ENCODE measurements at regions not wholly inside any gene's neighbourhood (a gene's known extent, or its start where the extent isn't known, plus 50 kb on each side); places are given as distances from the start of the nearest gene placed in this dataset.

DNA sequence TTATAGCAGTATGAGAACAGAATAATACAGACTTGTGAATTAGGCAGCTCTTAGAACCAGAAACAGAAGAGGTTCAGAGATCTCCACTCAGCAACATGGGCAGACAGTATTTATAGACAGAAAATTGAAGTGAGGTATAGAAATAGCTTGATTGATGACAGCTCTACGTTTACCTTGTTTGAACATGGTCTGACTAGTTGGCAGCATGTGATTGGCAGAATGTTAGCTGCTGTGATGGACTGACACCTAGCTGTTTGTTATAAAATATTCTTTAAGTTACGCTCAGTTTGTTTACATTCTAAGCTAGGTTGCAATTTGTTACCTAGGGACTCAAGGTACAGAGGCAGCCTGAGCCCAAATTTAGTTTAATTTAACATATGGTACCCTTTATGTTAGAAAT lies 73.7 kb upstream of the TMEM229A start:
- TF ChIP-seq, protein P1, sequence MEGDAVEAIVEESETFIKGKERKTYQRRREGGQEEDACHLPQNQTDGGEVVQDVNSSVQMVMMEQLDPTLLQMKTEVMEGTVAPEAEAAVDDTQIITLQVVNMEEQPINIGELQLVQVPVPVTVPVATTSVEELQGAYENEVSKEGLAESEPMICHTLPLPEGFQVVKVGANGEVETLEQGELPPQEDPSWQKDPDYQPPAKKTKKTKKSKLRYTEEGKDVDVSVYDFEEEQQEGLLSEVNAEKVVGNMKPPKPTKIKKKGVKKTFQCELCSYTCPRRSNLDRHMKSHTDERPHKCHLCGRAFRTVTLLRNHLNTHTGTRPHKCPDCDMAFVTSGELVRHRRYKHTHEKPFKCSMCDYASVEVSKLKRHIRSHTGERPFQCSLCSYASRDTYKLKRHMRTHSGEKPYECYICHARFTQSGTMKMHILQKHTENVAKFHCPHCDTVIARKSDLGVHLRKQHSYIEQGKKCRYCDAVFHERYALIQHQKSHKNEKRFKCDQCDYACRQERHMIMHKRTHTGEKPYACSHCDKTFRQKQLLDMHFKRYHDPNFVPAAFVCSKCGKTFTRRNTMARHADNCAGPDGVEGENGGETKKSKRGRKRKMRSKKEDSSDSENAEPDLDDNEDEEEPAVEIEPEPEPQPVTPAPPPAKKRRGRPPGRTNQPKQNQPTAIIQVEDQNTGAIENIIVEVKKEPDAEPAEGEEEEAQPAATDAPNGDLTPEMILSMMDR (IDR thresholded peaks at IDR 0.05) = no peak
- TF ChIP-seq POLR2A (IDR thresholded peaks at IDR 0.05) = no peak
- TF ChIP-seq POLR2AphosphoS5 (IDR thresholded peaks at IDR 0.05) = no peak
- TF ChIP-seq EP300 (IDR thresholded peaks at IDR 0.05) = no peak

Measured in suprapubic skin (tissue), 4 donors.